Loucy (cell line): ENCODE measurements at regions not wholly inside any gene's neighbourhood (a gene's known extent, or its start where the extent isn't known, plus 50 kb on each side); places are given as distances from the start of the nearest gene placed in this dataset.

Source experiments
- H2AFZ ChIP-seq: fragments of 200-600 bp; sonication (generic); 2 replicates; pipeline ENCODE4 v1.6.0; 2016; ENCODE audit warnings: antibody characterized with exemption, mild to moderate bottlenecking, low read length, moderate library complexity
- H3F3A ChIP-seq: fragments of 200-600 bp; 2 replicates; pipeline ENCODE4 v1.6.0; 2016; ENCODE audit warnings: antibody characterized with exemption, low read depth, mild to moderate bottlenecking
- H3K27me3 ChIP-seq: fragments of 200-600 bp; sonication (generic); 2 replicates; pipeline ENCODE4 v1.6.1; 2014; ENCODE audit warnings: low read length, mild to moderate bottlenecking; ENCODE audit not compliant: insufficient read depth, poor library complexity, severe bottlenecking
- H3K36me3 ChIP-seq: fragments of 200-600 bp; sonication (generic); 2 replicates; pipeline ENCODE4 v1.6.1; 2016; ENCODE audit warnings: low read length; ENCODE audit not compliant: insufficient read depth
- H3K4me1 ChIP-seq: fragments of 200-600 bp; sonication (generic); 2 replicates; pipeline ENCODE4 v1.5.1; 2014; ENCODE audit warnings: low read length, mild to moderate bottlenecking; ENCODE audit not compliant: insufficient read depth, poor library complexity, severe bottlenecking
- H3K4me2 ChIP-seq: fragments of 200-600 bp; sonication (generic); 2 replicates; pipeline ENCODE4 v1.6.0; 2014; ENCODE audit warnings: antibody characterized with exemption, low read length, low read depth, mild to moderate bottlenecking; ENCODE audit not compliant: poor library complexity, severe bottlenecking
- H3K4me3 ChIP-seq: fragments of 200-600 bp; sonication (generic); 2 replicates; pipeline ENCODE4 v1.5.1; 2014; ENCODE audit warnings: low read length, mild to moderate bottlenecking, mixed read lengths; ENCODE audit not compliant: poor library complexity, severe bottlenecking
- H3K79me2 ChIP-seq: fragments of 200-600 bp; sonication (generic); 2 replicates; pipeline ENCODE4 v1.6.1; 2014; ENCODE audit warnings: low read length; ENCODE audit not compliant: insufficient read depth
- H3K9ac ChIP-seq: fragments of 200-600 bp; sonication (generic); 2 replicates; pipeline ENCODE4 v1.6.0; 2014; ENCODE audit warnings: mild to moderate bottlenecking, low read depth, low read length, moderate library complexity; ENCODE audit not compliant: poor library complexity, severe bottlenecking
- H3K9me2 ChIP-seq: fragments of 200-600 bp; sonication (generic); replicated peaks from 2 replicates; pipeline ENCODE4 v1.6.1; 2016; ENCODE audit warnings: low read depth, low read length, mixed read lengths
- H3K9me3 ChIP-seq: fragments of 200-600 bp; sonication (generic); 2 replicates; pipeline ENCODE4 v1.6.1; 2014; ENCODE audit warnings: mild to moderate bottlenecking, antibody characterized with exemption, low read length, low read depth; ENCODE audit not compliant: insufficient read depth
- H4K20me1 ChIP-seq: fragments of 200-600 bp; sonication (generic); 2 replicates; pipeline ENCODE4 v1.6.0; 2014; ENCODE audit warnings: antibody characterized with exemption, low read length, mild to moderate bottlenecking; ENCODE audit not compliant: insufficient read depth, poor library complexity, severe bottlenecking
- EZH2phosphoT487 ChIP-seq: fragments of 200-600 bp; IDR thresholded peaks from 2 replicates; pipeline ENCODE4 v1.6.1; 2018; ENCODE audit warnings: antibody characterized with exemption, mild to moderate bottlenecking, moderate library complexity, borderline replicate concordance
- TF ChIP-seq, protein P1 (sequence below): fragments of 200-600 bp; sonication (generic); conservative IDR thresholded peaks from 2 replicates; pipeline ENCODE4 v1.5.1; 2014; ENCODE audit warnings: mild to moderate bottlenecking, antibody characterized with exemption, low read length

DNA sequence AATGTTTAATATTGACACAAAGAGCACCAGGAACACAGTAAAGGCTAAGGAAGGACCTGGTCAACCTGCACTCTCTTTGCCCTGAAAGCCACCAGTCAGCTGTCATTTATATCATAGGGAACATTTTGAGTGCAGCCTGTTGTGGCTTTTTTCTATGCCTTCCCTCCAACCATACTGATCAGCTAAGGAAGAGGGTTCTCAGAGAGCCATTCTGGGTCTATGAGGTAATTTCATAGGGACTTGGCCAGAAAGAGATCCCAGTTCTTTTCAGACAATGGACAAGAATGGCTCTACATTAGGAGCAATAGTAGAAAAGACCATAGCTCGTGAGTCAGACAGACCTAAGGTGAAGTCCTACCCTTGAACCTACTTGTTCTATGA, 132.8 kb downstream of the CCDC34 start:
- Histone ChIP-seq H3K4me2 (no peak overlapping the region), H3K4me1 (no peaks in the 10 kb centered on the region)

DNA sequence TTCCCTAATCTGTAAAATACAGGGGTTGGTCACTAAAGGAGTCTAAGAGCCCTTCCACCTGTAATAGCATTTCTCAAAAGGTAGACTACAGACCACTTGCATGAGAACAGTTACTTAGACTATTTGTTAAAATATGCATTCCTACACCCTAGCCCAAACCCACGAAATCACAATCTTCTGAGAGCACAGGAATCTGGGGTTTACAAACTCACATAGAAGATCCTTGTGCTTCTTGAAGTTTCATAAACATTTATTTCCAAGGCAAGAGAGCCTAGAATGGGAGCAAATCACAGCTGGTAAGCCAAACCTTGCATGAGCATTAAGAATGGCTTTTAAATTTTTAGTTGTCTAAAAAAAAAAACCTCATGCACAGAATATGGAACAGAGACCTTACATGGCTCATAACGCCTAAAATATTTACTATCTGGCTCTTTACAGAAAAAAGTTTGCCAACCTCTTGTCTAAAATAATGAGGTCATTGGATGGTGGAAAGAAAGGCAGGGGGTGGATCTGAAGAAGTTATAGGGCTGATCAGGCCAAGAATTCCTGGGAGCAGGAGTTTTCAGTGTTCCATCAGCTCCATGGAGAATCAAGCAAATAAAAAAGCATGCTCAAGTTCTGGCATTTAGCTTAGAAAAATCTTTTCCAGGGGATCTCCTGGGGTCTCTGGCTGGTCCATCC, 133.4 kb downstream of the CCDC34 start:
- H3K9ac ChIP-seq = no peak overlapping the region
- H3K4me3 ChIP-seq = no peak overlapping the region
- no peaks in the 10 kb centered on the region for H3K4me1 ChIP-seq
- H3K79me2 ChIP-seq = no peaks in the 10 kb centered on the region
- no peaks in the 10 kb centered on the region for H3K36me3 ChIP-seq
- no peaks in the 10 kb centered on the region for H3K9me2 ChIP-seq
- H3F3A ChIP-seq = no peaks in the 10 kb centered on the region
- H3K4me2 ChIP-seq = no peak overlapping the region
- H3K27me3 ChIP-seq = no peaks in the 10 kb centered on the region
- TF ChIP-seq, protein P1, sequence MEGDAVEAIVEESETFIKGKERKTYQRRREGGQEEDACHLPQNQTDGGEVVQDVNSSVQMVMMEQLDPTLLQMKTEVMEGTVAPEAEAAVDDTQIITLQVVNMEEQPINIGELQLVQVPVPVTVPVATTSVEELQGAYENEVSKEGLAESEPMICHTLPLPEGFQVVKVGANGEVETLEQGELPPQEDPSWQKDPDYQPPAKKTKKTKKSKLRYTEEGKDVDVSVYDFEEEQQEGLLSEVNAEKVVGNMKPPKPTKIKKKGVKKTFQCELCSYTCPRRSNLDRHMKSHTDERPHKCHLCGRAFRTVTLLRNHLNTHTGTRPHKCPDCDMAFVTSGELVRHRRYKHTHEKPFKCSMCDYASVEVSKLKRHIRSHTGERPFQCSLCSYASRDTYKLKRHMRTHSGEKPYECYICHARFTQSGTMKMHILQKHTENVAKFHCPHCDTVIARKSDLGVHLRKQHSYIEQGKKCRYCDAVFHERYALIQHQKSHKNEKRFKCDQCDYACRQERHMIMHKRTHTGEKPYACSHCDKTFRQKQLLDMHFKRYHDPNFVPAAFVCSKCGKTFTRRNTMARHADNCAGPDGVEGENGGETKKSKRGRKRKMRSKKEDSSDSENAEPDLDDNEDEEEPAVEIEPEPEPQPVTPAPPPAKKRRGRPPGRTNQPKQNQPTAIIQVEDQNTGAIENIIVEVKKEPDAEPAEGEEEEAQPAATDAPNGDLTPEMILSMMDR = no peak
- no peak for TF ChIP-seq EZH2phosphoT487
- H2AFZ ChIP-seq = no peak overlapping the region
- H4K20me1 ChIP-seq = no peaks in the 10 kb centered on the region
- no peaks in the 10 kb centered on the region for H3K9me3 ChIP-seq

More for the DNA sequence above, 132.8 kb downstream of the CCDC34 start:
- Histone ChIP-seq H3K9me2 (no peaks in the 10 kb centered on the region), H3K4me3 (no peak overlapping the region), H3K27me3 (no peaks in the 10 kb centered on the region), H3F3A (no peaks in the 10 kb centered on the region), H3K79me2 (no peaks in the 10 kb centered on the region), H3K9me3 (no peaks in the 10 kb centered on the region), H3K9ac (no peak overlapping the region), H2AFZ (no peak overlapping the region), H4K20me1 (no peaks in the 10 kb centered on the region), H3K36me3 (no peaks in the 10 kb centered on the region)
- TF ChIP-seq EZH2phosphoT487 = no peak
- TF ChIP-seq, protein P1 = no peak

DNA sequence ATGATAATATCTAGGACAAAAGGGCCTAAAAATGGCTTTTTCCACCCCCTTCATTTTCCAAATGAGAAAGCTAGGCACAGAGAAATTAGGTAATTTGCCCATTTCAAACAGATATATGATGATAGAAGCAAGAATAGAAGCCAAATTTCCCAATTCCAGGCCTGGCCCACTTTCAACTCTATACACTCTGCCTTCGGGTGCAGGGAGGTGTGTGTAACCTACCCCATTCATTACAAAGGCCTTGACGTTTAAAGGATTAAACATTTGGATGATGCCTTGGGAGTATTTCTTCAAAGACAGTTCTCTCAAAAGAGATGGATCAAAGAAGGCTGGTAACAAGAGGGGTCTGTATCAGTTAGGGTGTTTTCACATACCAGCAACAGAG, 134.1 kb downstream of the CCDC34 start:
- TF ChIP-seq, protein P1 = no peak
- TF ChIP-seq EZH2phosphoT487 = no peak
- Histone ChIP-seq H3K9me2 (no peaks in the 10 kb centered on the region), H3K9ac (no peak overlapping the region)

More for the DNA sequence above, 134.1 kb downstream of the CCDC34 start:
- Histone ChIP-seq H3K36me3 (no peaks in the 10 kb centered on the region), H3K27me3 (no peaks in the 10 kb centered on the region), H2AFZ (0 out of 2 replicates have a peak overlapping the region, but pooled peaks have one; percentile 16), H3K4me2 (no peak overlapping the region), H3K4me3 (no peak overlapping the region), H3K4me1 (no peaks in the 10 kb centered on the region), H4K20me1 (no peaks in the 10 kb centered on the region), H3K79me2 (no peaks in the 10 kb centered on the region), H3F3A (no peaks in the 10 kb centered on the region), H3K9me3 (no peaks in the 10 kb centered on the region)
